Activated T-cell treated with anti-CD3 and anti-CD28 coated beads, Interleukin-2, amount 50 U/mL, for 72 hours (primary cell): ENCODE measurements at regions not wholly inside any gene's neighbourhood (a gene's known extent, or its start where the extent isn't known, plus 50 kb on each side); places are given as distances from the start of the nearest gene placed in this dataset.

Source experiments
- ATAC-seq, 2 donors: fragments of 150-1000 bp; cut with Tn5 transposase; replicated peaks in 1 of 2; 2 replicates each; pipeline ENCODE4 v1.10.0; 2021; ENCODE audit warnings: moderate library complexity in 2 of 2, mild to moderate bottlenecking in 1 of 2
- DNase-seq, 2 donors: peaks; one replicate each; pipeline ENCODE4 v3.0.0; 2021 to 2022; ENCODE audit warnings: mixed read lengths in 1 of 2
- H3K27ac Mint-ChIP-seq: one replicate; pipeline ENCODE4 v1.8.0; 2022; ENCODE audit warnings: mild to moderate bottlenecking, moderate library complexity, mixed read lengths
- H3K27me3 Mint-ChIP-seq: one replicate; pipeline ENCODE4 v1.8.0; 2022; ENCODE audit warnings: low read depth, mixed read lengths
- H3K36me3 Mint-ChIP-seq, 2 donors: one replicate each; pipeline ENCODE4 v1.8.0; 2022; ENCODE audit warnings: mixed read lengths in 2 of 2, mild to moderate bottlenecking in 1 of 2; ENCODE audit not compliant: insufficient read depth in 2 of 2
- H3K4me1 Mint-ChIP-seq: one replicate; pipeline ENCODE4 v1.8.0; 2022; ENCODE audit warnings: low read depth, mixed read lengths
- H3K4me3 Mint-ChIP-seq, 2 donors: one replicate each; pipeline ENCODE4 v1.8.0; 2022; ENCODE audit warnings: mild to moderate bottlenecking in 2 of 2, mixed read lengths in 2 of 2, moderate library complexity in 2 of 2
- H3K9me3 Mint-ChIP-seq, 2 donors: one replicate each; pipeline ENCODE4 v1.8.0; 2022; ENCODE audit warnings: mixed read lengths in 2 of 2

DNA sequence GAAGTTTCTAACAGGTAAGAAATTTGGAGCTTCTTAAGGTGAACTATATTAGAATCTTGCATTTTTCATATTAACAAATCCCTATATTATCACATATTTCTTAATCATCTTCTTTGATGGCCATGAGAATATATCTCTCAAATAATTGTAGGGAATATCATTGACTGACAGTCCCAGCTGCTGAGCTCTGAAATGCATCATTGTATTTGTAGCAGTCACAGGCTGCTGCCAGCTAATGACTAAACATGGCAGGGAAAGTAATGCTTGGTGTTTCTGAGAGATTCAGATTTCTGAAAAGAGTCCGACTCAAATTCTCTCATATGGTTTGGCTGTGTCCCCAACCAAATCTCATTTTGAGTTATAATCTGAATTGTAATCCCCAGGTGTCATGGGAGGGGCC, 171.9 kb downstream of the TRAM1L1 start:
- no peak for ATAC-seq
- DNase-seq = no peak
- peaks cover 0 to under 1% of the 10 kb centered on the region in 2 donors for H3K36me3 Mint-ChIP-seq
- no peaks in the 10 kb centered on the region for H3K27me3 Mint-ChIP-seq
- H3K4me1 Mint-ChIP-seq = no peaks in the 10 kb centered on the region
- peaks cover 2 to 6% of the 10 kb centered on the region in 2 donors for H3K9me3 Mint-ChIP-seq
- no peak overlapping the region for H3K27ac Mint-ChIP-seq
- no peak overlapping the region for H3K4me3 Mint-ChIP-seq

DNA sequence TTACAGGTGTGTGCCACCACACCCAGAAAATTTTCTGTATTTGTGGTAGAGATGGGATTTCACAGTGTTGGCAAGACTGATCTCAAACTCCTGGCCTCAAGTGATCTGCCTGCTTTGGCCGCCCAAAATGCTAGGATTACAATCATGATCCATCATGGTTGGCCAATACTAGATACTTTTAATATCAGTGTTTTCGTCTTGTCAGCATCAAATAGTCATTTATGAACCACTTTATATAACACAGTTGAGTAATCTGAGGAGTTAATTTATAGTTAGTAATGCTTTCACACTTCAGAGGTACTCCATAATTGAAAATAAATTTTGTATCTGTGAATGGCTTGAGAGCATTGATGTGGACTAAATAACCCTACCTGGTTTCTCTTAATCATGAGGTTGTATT, 178.6 kb downstream of the TRAM1L1 start:
- no peak overlapping the region for H3K27ac Mint-ChIP-seq
- no peak for DNase-seq
- H3K9me3 Mint-ChIP-seq = peaks cover 7 to 16% of the 10 kb centered on the region in 2 donors
- H3K27me3 Mint-ChIP-seq = no peaks in the 10 kb centered on the region
- H3K4me3 Mint-ChIP-seq = no peak overlapping the region
- H3K4me1 Mint-ChIP-seq = no peaks in the 10 kb centered on the region
- ATAC-seq = no peak
- peaks cover 0 to 2% of the 10 kb centered on the region in 2 donors for H3K36me3 Mint-ChIP-seq

DNA sequence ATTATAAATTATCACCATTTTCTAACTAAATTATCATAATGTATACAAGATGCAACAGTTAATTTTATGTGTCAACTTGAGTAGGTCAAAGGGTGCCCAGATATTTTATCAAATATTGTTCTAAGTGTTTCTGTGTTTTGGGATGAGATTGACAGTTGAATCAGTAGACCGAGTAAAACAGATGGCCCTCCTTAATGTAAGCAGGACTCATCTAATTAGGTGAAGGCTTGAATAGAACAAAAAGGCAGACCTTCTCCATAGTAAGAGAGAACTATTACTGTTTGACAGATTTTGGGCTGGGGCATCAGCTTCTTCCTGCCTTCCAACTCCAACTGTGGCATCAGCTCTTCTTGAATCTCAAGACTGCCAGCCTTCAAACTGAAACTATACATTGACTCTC, 185.8 kb downstream of the TRAM1L1 start:
- Mint-ChIP-seq H3K4me3 (no peak overlapping the region), H3K9me3 (peaks cover 0 to 8% of the 10 kb centered on the region in 2 donors), H3K27ac (no peak overlapping the region), H3K4me1 (no peaks in the 10 kb centered on the region), H3K27me3 (no peaks in the 10 kb centered on the region), H3K36me3 (no peaks in the 10 kb centered on the region)
- ATAC-seq = no peak
- no peak for DNase-seq

DNA sequence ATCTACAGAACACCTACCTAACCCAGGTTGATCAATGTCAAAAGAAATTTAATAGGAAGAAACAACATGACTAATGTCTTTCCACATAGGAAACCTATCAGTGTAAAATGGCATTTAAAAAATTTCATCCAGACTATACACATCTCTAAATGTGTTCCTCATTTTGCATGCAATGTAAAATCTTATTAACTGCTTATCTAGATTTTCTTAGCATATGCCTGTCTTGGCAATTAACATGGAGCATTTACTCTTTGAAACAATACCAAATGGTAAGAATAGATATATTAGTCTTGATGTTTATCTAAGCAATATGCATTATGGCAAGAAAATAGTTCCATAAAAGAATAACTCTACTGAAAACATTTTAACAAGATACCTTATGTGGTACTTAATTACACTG, 199.8 kb downstream of the TRAM1L1 start:
- H3K27me3 Mint-ChIP-seq = no peaks in the 10 kb centered on the region
- no peaks in the 10 kb centered on the region for H3K4me1 Mint-ChIP-seq
- ATAC-seq (no peak), DNase-seq (no peak)
- no peak overlapping the region for H3K27ac Mint-ChIP-seq
- no peaks in the 10 kb centered on the region for H3K9me3 Mint-ChIP-seq
- H3K36me3 Mint-ChIP-seq = no peaks in the 10 kb centered on the region
- no peak overlapping the region for H3K4me3 Mint-ChIP-seq

DNA sequence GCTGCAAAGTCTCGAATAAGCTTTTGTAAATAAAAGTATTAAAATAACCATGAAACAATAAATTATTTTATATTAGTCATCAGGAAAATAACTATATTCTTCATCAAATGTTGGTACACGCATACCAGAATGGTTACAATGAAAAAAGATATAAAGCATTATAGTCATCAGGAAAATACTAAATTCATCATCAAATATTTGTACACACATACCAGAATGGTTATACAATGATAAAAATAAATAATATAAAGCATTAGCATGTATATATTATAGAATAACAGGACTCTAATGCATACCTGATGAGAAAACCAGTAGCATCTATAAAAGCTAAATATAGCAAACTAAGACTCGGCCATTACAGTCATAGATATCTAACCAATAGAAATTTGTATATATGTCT, 202.9 kb downstream of the TRAM1L1 start:
- Mint-ChIP-seq H3K27ac (no peak overlapping the region), H3K4me1 (no peaks in the 10 kb centered on the region), H3K4me3 (no peak overlapping the region), H3K9me3 (peaks cover 0 to 2% of the 10 kb centered on the region in 2 donors), H3K27me3 (no peaks in the 10 kb centered on the region), H3K36me3 (no peaks in the 10 kb centered on the region)
- ATAC-seq = no peak
- DNase-seq = no peak

DNA sequence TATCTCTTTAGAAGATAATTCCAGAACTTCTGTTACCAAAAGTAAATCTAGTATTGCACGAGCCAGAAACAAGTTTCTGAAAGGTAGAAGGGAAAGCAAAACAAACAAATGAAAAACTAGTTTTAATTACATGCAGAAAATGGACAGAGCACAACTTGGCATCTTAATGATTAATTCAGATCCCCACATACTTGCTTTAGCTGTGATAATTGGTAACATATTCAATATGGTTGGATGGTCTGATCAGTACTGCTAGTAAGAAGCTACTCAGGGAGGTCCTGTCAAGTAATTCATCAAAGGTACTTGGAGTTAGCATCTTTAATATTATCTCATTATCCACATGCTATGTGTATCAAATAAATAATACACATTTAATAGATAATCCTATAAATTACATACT, 204.3 kb downstream of the TRAM1L1 start:
- Mint-ChIP-seq H3K27me3 (no peaks in the 10 kb centered on the region), H3K4me3 (no peak overlapping the region), H3K36me3 (no peaks in the 10 kb centered on the region), H3K9me3 (peaks cover 0 to 2% of the 10 kb centered on the region in 2 donors), H3K27ac (no peak overlapping the region), H3K4me1 (no peaks in the 10 kb centered on the region)
- DNase-seq (no peak), ATAC-seq (no peak)

DNA sequence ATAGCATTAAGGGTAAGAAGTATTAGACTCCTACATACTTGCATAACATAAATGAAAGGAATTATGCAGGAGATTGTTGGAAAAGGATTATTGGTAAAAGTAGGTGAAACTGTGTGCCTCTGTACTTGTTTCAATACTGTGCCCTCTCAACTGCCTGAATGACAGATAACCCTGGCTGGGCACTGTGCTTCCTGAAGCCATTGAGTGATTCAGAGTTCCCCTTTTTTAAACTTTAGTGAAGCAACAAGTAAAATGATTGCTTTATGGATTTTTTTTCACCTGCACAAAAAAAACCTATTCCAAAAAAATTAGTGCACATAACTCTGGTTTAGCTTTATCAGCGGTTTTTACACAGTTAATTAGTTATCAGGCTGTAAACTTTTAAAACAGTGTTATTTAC, 204.8 kb downstream of the TRAM1L1 start:
- Mint-ChIP-seq H3K4me1 (no peaks in the 10 kb centered on the region), H3K27me3 (no peaks in the 10 kb centered on the region), H3K36me3 (no peaks in the 10 kb centered on the region), H3K4me3 (no peak overlapping the region), H3K27ac (no peak overlapping the region), H3K9me3 (peaks cover 0 to 2% of the 10 kb centered on the region in 2 donors)
- DNase-seq (no peak), ATAC-seq (no peak)

DNA sequence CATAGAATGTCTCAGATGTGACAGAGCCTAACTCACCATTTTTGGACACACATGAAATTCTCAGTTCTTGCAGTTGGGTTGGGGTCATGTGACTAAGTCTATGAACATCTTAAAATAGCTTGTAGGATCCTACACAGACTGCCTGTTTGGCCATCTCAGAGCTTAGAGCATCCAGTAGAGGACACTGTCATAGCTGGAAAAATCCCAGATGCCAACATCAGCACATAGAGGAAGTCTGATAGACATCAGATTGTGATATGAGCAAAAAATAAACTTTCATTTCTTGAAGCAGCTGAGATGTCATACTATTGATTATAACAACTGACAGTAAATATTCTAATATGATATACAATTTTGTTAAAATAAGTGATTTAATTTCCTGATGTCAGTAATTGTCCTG, 207.1 kb downstream of the TRAM1L1 start:
- H3K4me1 Mint-ChIP-seq = no peaks in the 10 kb centered on the region
- peaks cover 0 to 2% of the 10 kb centered on the region in 2 donors for H3K9me3 Mint-ChIP-seq
- no peak overlapping the region for H3K4me3 Mint-ChIP-seq
- DNase-seq (no peak), ATAC-seq (no peak)
- no peaks in the 10 kb centered on the region for H3K27me3 Mint-ChIP-seq
- H3K27ac Mint-ChIP-seq = no peak overlapping the region
- no peaks in the 10 kb centered on the region for H3K36me3 Mint-ChIP-seq

DNA sequence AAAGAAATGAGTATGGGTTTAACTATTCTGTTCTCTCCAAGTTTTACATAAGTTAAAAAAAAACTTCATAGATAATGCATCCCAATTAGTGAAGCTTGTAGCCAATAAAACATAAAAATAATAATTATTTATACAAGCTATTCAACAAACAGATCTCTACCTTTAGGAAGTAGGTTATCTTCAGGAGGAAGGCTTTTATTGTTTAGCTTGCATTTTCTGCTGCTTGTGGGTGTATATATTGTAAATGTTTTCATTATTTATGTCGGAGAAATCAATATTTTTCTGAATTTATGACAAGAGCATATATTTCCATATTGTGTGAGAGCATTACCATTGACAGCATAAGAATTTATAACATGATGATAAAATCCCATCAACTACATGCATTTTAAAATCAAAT, 208.3 kb downstream of the TRAM1L1 start:
- Mint-ChIP-seq H3K4me3 (no peak overlapping the region), H3K9me3 (peaks cover 0 to 2% of the 10 kb centered on the region in 2 donors), H3K36me3 (no peaks in the 10 kb centered on the region)

DNA sequence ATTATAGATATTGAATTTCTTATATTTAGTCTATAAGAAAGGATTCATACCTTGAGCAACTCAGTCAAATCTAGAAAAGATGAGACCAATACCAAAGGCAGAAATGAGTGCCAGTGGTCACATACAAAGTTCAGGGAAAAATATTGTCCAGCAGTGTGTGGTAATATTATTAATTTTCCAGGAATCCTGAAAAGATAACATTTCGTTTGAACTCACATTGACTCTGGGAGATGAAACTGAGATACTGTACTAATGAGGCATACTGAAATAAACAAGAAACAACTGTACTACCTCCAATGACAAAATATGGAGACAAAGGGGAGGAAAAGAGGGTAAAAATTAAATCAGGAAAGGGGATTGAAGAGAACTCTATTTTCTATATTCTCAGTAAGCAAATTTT, 212.4 kb downstream of the TRAM1L1 start:
- no peaks in the 10 kb centered on the region for H3K9me3 Mint-ChIP-seq
- ATAC-seq (no peak), DNase-seq (no peak)
- H3K4me1 Mint-ChIP-seq = no peaks in the 10 kb centered on the region
- no peaks in the 10 kb centered on the region for H3K27me3 Mint-ChIP-seq
- no peak overlapping the region for H3K27ac Mint-ChIP-seq
- H3K36me3 Mint-ChIP-seq = no peaks in the 10 kb centered on the region
- no peak overlapping the region for H3K4me3 Mint-ChIP-seq

More for the DNA sequence above, 208.3 kb downstream of the TRAM1L1 start:
- no peak for DNase-seq
- Mint-ChIP-seq H3K4me1 (no peaks in the 10 kb centered on the region), H3K27me3 (no peaks in the 10 kb centered on the region), H3K27ac (no peak overlapping the region)
- ATAC-seq = no peak

DNA sequence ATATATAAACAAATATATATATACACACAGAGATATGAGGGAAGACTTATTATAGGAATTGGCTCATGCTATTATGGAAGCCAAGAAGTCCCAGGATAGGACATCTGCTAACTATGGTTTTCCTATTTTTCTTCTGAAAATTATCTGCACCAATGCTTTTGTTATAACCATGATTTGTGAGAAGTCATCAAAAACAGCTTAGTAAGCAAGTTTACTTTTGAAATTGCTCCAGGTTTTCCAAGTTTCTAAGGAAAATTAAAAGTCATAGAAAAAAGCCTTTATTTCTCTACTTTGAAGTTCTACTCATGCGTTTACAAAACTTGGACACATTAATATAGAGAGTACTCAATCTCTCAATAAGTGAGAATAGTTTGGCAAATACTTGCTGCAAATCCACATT, 213.1 kb downstream of the TRAM1L1 start:
- Mint-ChIP-seq H3K27ac (no peak overlapping the region), H3K4me1 (no peaks in the 10 kb centered on the region), H3K9me3 (no peaks in the 10 kb centered on the region), H3K4me3 (no peak overlapping the region), H3K36me3 (no peaks in the 10 kb centered on the region), H3K27me3 (no peaks in the 10 kb centered on the region)
- DNase-seq (no peak), ATAC-seq (no peak)

DNA sequence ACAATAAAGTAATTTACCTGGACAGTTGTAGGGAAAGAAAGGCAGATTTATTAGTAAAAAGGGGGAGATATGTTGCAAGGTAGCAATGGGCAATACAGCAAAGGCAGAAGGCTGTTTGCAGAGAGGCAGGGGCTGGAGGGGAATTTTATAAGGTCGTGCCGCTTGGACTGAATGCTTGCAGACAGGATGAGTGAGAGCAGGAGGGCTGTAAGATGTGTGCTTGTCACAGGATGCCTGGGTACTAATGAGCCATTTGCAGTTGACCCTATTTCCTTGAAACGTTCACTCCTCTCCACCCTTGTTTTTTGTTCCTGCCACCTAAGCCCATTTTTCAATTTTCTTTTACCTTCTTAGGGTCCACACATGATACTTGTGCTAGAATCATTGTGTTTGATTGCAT, 214.7 kb downstream of the TRAM1L1 start:
- Mint-ChIP-seq H3K4me3 (no peak overlapping the region), H3K36me3 (no peaks in the 10 kb centered on the region), H3K27me3 (no peaks in the 10 kb centered on the region), H3K27ac (no peak overlapping the region), H3K4me1 (no peaks in the 10 kb centered on the region), H3K9me3 (no peaks in the 10 kb centered on the region)
- ATAC-seq = no peak
- no peak for DNase-seq

DNA sequence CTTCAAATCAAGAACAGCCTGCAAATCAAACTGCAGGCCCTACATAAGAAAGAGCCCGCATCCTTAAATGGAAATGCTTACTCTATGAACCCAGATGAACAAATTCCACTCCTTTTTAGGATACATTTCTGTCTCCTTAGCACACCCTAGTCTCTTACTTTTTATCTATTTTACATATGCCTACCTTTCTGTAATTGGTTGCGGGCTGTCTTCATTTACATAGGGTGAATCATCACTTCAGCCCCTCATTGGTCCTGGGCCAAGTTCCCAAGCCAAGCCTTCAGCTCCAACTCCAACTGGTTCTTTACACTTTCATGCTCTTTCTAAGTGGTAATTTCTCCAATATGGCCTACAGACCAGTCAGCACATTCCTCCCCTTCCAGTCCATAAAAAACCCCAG, 219.3 kb downstream of the TRAM1L1 start:
- DNase-seq = no peak
- Mint-ChIP-seq H3K4me1 (no peaks in the 10 kb centered on the region), H3K4me3 (no peak overlapping the region), H3K9me3 (no peaks in the 10 kb centered on the region), H3K27ac (no peak overlapping the region), H3K27me3 (no peaks in the 10 kb centered on the region), H3K36me3 (no peaks in the 10 kb centered on the region)
- ATAC-seq = no peak

DNA sequence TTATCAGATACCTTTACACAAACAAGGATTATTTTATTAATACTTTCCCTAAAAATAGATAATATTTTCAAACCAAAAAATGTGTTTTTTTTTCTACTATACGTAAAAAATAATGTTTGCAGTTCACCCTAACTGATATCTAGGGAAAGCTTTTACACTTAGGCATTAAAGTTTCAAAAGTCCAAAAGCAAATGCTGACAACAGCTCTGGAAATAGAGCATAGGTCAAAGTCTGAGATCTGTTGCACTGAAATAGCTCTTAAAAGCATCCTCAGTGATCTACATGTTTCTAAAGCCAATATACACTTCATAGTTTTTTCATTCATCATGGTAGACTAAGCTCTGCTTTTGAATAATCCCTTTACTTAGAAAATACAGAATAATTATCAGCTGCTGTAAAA, 222.8 kb downstream of the TRAM1L1 start:
- ATAC-seq (no peak), DNase-seq (no peak)
- Mint-ChIP-seq H3K9me3 (peaks cover 0 to 1% of the 10 kb centered on the region in 2 donors), H3K4me3 (no peak overlapping the region), H3K27me3 (no peaks in the 10 kb centered on the region), H3K4me1 (no peaks in the 10 kb centered on the region), H3K36me3 (no peaks in the 10 kb centered on the region), H3K27ac (no peak overlapping the region)
